ENCODE measurements at regions not wholly inside any gene's neighbourhood (a gene's known extent, or its start where the extent isn't known, plus 50 kb on each side); places are given as distances from the start of the nearest gene placed in this dataset.

- Histone ChIP-seq H3K4me3 (ENCODE audit: low read depth, low read length) (no peak overlapping the region), H3K36me3 (ENCODE audit: control insufficient read depth, insufficient read depth, low read length) (no peaks in the 10 kb centered on the region), H3K27me3 (ENCODE audit: control insufficient read depth, insufficient read depth, low read length) (no peaks in the 10 kb centered on the region)
- no peak for DNase-seq (ENCODE audit: low read depth)
- TF ChIP-seq, protein P1, sequence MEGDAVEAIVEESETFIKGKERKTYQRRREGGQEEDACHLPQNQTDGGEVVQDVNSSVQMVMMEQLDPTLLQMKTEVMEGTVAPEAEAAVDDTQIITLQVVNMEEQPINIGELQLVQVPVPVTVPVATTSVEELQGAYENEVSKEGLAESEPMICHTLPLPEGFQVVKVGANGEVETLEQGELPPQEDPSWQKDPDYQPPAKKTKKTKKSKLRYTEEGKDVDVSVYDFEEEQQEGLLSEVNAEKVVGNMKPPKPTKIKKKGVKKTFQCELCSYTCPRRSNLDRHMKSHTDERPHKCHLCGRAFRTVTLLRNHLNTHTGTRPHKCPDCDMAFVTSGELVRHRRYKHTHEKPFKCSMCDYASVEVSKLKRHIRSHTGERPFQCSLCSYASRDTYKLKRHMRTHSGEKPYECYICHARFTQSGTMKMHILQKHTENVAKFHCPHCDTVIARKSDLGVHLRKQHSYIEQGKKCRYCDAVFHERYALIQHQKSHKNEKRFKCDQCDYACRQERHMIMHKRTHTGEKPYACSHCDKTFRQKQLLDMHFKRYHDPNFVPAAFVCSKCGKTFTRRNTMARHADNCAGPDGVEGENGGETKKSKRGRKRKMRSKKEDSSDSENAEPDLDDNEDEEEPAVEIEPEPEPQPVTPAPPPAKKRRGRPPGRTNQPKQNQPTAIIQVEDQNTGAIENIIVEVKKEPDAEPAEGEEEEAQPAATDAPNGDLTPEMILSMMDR (IDR thresholded peaks at IDR 0.05; ENCODE audit: insufficient read depth, low read length, poor library complexity, severe bottlenecking): no peak
These were observed 360.8 kb downstream of the QKI start for GRCh38 chr6:163775313-163775712.

GRCh38 chr6:163774485-163774884 lies 360.0 kb downstream of the QKI start:
- H3K4me3 ChIP-seq (ENCODE audit: low read depth, low read length): no peak overlapping the region
- TF ChIP-seq, protein P1 (IDR thresholded peaks at IDR 0.05; ENCODE audit: insufficient read depth, low read length, poor library complexity, severe bottlenecking): no peak
- H3K36me3 ChIP-seq (ENCODE audit: control insufficient read depth, insufficient read depth, low read length): no peaks in the 10 kb centered on the region

DNA sequence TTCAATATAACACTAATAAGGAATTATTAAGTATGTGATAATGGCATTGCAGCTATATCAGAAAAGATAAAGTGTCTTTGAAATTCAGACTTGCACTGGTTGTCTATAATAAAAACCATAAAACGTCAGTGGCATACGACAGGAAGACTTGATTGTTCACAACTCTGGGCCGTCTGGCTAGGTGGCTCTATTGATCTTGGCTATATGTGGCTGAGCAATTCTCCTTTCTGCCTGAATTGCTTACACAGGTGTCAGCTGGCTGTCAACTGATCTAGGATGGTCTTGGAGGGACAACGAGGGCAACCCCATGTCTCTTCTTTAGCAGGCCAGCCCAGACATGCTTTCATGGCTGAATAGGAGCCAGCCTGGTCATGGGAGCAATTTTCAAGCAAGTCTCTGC lies 359.1 kb downstream of the QKI start:
- TF ChIP-seq, protein P1 (IDR thresholded peaks at IDR 0.05; ENCODE audit: insufficient read depth, low read length, poor library complexity, severe bottlenecking): no peak
- DNase-seq (ENCODE audit: low read depth): no peak

More at GRCh38 chr6:163774485-163774884, 360.0 kb downstream of the QKI start:
- H3K27me3 ChIP-seq (ENCODE audit: control insufficient read depth, insufficient read depth, low read length): no peaks in the 10 kb centered on the region
- no peak for DNase-seq (ENCODE audit: low read depth)

GRCh38 chr6:163772701-163773100 lies 358.2 kb downstream of the QKI start:
- H3K27me3 ChIP-seq (ENCODE audit: control insufficient read depth, insufficient read depth, low read length): no peaks in the 10 kb centered on the region
- no peak overlapping the region for H3K4me3 ChIP-seq (ENCODE audit: low read depth, low read length)
- no peaks in the 10 kb centered on the region for H3K36me3 ChIP-seq (ENCODE audit: control insufficient read depth, insufficient read depth, low read length)
- TF ChIP-seq, protein P1 (IDR thresholded peaks at IDR 0.05; ENCODE audit: insufficient read depth, low read length, poor library complexity, severe bottlenecking): no peak
- no peak for DNase-seq (ENCODE audit: low read depth)

More for the DNA sequence above, 359.1 kb downstream of the QKI start:
- H3K36me3 ChIP-seq (ENCODE audit: control insufficient read depth, insufficient read depth, low read length): no peaks in the 10 kb centered on the region
- no peak overlapping the region for H3K4me3 ChIP-seq (ENCODE audit: low read depth, low read length)
- no peaks in the 10 kb centered on the region for H3K27me3 ChIP-seq (ENCODE audit: control insufficient read depth, insufficient read depth, low read length)

- TF ChIP-seq, protein P1 (IDR thresholded peaks at IDR 0.05; ENCODE audit: insufficient read depth, low read length, poor library complexity, severe bottlenecking): no peak
- DNase-seq (ENCODE audit: low read depth): no peak
- Histone ChIP-seq H3K27me3 (ENCODE audit: control insufficient read depth, insufficient read depth, low read length) (no peaks in the 10 kb centered on the region), H3K4me3 (ENCODE audit: low read depth, low read length) (no peak overlapping the region), H3K36me3 (ENCODE audit: control insufficient read depth, insufficient read depth, low read length) (no peaks in the 10 kb centered on the region)
These were observed 356.7 kb downstream of the QKI start for GRCh38 chr6:163771180-163771579.

- Histone ChIP-seq H3K4me3 (ENCODE audit: low read depth, low read length) (no peak overlapping the region), H3K36me3 (ENCODE audit: control insufficient read depth, insufficient read depth, low read length) (no peaks in the 10 kb centered on the region), H3K27me3 (ENCODE audit: control insufficient read depth, insufficient read depth, low read length) (no peaks in the 10 kb centered on the region)
- no peak for DNase-seq (ENCODE audit: low read depth)
- TF ChIP-seq, protein P1 (IDR thresholded peaks at IDR 0.05; ENCODE audit: insufficient read depth, low read length, poor library complexity, severe bottlenecking): no peak
These were observed 354.4 kb downstream of the QKI start for GRCh38 chr6:163768905-163769304.
